ENCODE measurements at regions not wholly inside any gene's neighbourhood (a gene's known extent, or its start where the extent isn't known, plus 50 kb on each side); places are given as distances from the start of the nearest gene placed in this dataset.

DNA sequence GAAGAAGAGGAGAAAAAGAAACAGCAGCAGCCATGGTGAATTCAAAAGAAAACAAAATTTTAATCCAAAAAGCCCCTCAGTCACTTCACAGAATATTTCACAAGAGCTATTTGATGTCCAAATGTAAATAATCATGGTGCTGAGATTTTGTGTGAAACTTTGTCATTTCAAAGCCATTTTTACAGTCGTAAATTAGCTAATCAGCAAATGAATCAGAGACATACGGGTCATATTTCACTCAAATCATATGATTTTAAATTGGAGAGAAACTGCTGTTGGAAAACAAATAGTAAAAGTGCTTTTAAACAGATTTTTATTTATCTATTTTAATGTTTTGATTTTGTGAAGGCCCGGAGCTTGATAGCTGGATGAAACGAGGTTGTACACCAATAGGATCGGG lies 101.4 kb upstream of the SMIM23 start:
- Histone ChIP-seq H3K36me3 (ENCODE audit: control insufficient read depth in 1 of 2, insufficient read depth in 2 of 2, low read length in 1 of 2) (no peaks in the 10 kb centered on the region), H3K27ac (ENCODE audit: low read depth in 1 of 2, low read length in 2 of 2) (no peak overlapping the region), H3K27me3 (ENCODE audit: control insufficient read depth in 1 of 2, insufficient read depth in 2 of 2, low read length in 1 of 2) (no peaks in the 10 kb centered on the region), H3K9me3 (ENCODE audit: control insufficient read depth, low read length) (no peaks in the 10 kb centered on the region), H3K4me1 (ENCODE audit: control insufficient read depth in 1 of 2, insufficient read depth in 2 of 2, low read length in 2 of 2) (no peaks in the 10 kb centered on the region), H3K4me3 (ENCODE audit: low read length in 2 of 2) (no peak overlapping the region)
- no peak for DNase-seq
- WGBS, 2 donors: 94 to 95% methylated on average over 5 of the region's 5 CpGs
- intact Hi-C loops (cut with DNase I): no loop called here
- no peak for ATAC-seq (ENCODE audit: low FRiP score)

DNA sequence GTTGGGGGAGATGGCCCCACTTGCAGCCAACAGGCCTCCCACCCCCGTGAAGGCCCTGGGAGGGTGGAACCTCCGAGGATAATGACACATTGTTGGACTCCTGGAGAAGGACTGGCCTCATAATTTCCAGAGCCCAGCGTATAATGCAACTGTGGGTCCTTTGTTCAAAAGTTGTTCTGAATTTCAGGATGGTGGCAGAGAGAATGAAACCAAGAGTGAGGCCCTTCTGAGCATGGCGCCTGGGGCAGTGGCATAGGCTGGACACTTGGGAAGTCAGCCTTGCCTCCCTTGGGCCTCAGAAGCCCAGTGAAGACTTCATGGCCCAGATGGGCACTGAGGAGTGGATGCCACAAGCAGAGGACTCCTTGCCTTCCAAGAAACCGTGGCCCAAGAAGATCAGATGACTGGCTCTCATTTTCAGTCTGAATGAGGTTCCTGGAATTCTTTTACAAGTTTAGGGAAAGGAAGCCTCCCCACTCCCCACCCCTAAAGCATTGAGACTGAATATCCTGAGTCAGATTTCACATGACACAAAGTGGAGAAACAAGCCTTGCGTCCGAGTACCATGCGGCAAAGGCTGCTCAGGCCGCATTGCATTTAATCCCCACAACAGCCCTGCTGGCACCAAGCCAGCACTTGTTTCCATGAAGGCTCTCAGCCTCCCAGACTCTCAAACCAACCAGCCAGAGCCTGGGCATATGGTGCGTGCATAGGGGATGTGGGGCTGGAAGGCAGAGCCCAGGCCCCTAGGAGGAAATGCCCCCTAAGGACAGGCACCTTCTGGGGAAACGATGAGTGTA lies 96.7 kb upstream of the SMIM23 start:
- no peaks in the 10 kb centered on the region for H3K4me1 ChIP-seq (ENCODE audit: control insufficient read depth in 1 of 2, insufficient read depth in 2 of 2, low read length in 2 of 2)
- H3K9me3 ChIP-seq (ENCODE audit: control insufficient read depth, low read length): no peaks in the 10 kb centered on the region
- no peaks in the 10 kb centered on the region for H3K36me3 ChIP-seq (ENCODE audit: control insufficient read depth in 1 of 2, insufficient read depth in 2 of 2, low read length in 1 of 2)
- ATAC-seq (ENCODE audit: low FRiP score) (no peak), DNase-seq (no peak)
- no peak overlapping the region for H3K4me3 ChIP-seq (ENCODE audit: low read length in 2 of 2)
- no peak overlapping the region for H3K27ac ChIP-seq (ENCODE audit: low read depth in 1 of 2, low read length in 2 of 2)
- intact Hi-C loops (cut with DNase I): no loop called here
- H3K27me3 ChIP-seq (ENCODE audit: control insufficient read depth in 1 of 2, insufficient read depth in 2 of 2, low read length in 1 of 2): no peaks in the 10 kb centered on the region
- 91 to 92% methylated on average over 11 of the region's 11 CpGs for WGBS, 2 donors

DNA sequence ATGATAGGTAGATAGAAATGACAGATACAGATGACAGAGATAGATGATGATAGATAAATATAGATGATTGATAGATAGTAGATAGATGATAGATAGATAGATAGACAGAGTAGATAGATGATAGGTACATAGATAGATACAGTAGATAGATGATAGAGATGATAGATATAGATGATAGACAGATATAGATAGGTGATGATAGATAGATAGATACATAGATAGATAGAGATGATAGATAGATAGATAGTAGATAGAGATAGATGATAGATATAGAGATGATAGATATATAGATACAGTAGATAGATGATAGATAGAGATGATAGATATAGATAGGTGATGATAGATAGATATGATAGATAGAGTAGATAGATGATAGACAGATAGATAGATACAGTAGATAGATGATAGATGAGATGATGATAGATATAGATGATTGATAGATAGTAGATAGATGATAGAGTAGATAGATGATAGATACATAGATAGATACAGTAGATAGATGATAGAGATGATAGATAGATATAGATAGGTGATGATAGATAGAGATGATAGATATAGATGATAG lies 95.7 kb upstream of the SMIM23 start:
- Histone ChIP-seq H3K36me3 (ENCODE audit: control insufficient read depth in 1 of 2, insufficient read depth in 2 of 2, low read length in 1 of 2) (no peaks in the 10 kb centered on the region), H3K27me3 (ENCODE audit: control insufficient read depth in 1 of 2, insufficient read depth in 2 of 2, low read length in 1 of 2) (no peaks in the 10 kb centered on the region), H3K4me3 (ENCODE audit: low read length in 2 of 2) (no peak overlapping the region), H3K27ac (ENCODE audit: low read depth in 1 of 2, low read length in 2 of 2) (no peak overlapping the region), H3K9me3 (ENCODE audit: control insufficient read depth, low read length) (no peaks in the 10 kb centered on the region), H3K4me1 (ENCODE audit: control insufficient read depth in 1 of 2, insufficient read depth in 2 of 2, low read length in 2 of 2) (no peaks in the 10 kb centered on the region)
- intact Hi-C loops (cut with DNase I): no loop called here
- DNase-seq (no peak), ATAC-seq (ENCODE audit: low FRiP score) (no peak)

DNA sequence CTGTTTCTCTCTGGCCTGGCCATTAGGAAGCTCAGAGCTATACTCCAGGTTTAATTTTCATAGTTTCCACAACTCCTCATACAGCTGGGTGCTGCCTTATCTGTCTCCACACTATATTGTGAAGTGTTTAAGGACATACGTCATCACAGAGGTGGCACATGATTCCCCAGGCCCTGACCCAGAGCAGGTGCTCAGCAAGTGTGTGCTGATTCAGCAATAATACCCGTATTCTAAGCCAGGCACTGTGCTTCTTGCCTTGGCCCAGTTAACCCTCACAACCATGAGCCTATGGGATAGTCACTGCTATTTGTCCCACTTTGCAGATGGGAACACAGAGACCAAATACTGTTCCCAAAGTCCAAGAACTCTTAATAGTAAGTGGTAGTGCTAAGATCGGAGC lies 93.5 kb upstream of the SMIM23 start:
- H3K9me3 ChIP-seq (ENCODE audit: control insufficient read depth, low read length): no peaks in the 10 kb centered on the region
- 88 to 89% methylated on average over 3 of the region's 3 CpGs for WGBS, 2 donors
- no peaks in the 10 kb centered on the region for H3K27me3 ChIP-seq (ENCODE audit: control insufficient read depth in 1 of 2, insufficient read depth in 2 of 2, low read length in 1 of 2)
- ATAC-seq (ENCODE audit: low FRiP score) (no peak), DNase-seq (no peak)
- H3K4me3 ChIP-seq (ENCODE audit: low read length in 2 of 2): no peak overlapping the region
- H3K4me1 ChIP-seq (ENCODE audit: control insufficient read depth in 1 of 2, insufficient read depth in 2 of 2, low read length in 2 of 2): no peaks in the 10 kb centered on the region
- H3K27ac ChIP-seq (ENCODE audit: low read depth in 1 of 2, low read length in 2 of 2): no peak overlapping the region
- intact Hi-C loops (cut with DNase I): no loop called here
- H3K36me3 ChIP-seq (ENCODE audit: control insufficient read depth in 1 of 2, insufficient read depth in 2 of 2, low read length in 1 of 2): no peaks in the 10 kb centered on the region

DNA sequence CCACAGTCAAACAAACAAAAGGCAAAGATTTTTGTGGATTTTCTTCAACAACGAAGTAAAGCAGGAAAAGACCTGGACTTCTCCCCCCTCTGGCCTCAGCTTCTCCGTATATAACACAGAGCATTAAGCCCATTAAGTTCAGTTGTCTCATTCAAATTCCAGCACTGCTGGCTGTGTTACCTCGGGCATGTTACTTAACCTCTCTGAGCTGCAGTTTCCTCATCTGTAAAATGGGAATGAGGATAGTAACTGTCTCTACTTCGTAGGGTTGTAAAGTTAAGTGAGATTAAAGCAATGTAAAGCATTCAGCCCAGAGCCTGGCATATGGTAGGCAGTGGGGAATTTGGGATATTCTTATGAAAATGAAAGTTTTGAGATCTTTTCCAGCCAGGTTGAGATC lies 92.7 kb upstream of the SMIM23 start:
- no peaks in the 10 kb centered on the region for H3K27me3 ChIP-seq (ENCODE audit: control insufficient read depth in 1 of 2, insufficient read depth in 2 of 2, low read length in 1 of 2)
- no peaks in the 10 kb centered on the region for H3K4me1 ChIP-seq (ENCODE audit: control insufficient read depth in 1 of 2, insufficient read depth in 2 of 2, low read length in 2 of 2)
- DNase-seq (no peak), ATAC-seq (ENCODE audit: low FRiP score) (no peak)
- H3K27ac ChIP-seq (ENCODE audit: low read depth in 1 of 2, low read length in 2 of 2): no peak overlapping the region
- no peak overlapping the region for H3K4me3 ChIP-seq (ENCODE audit: low read length in 2 of 2)
- H3K36me3 ChIP-seq (ENCODE audit: control insufficient read depth in 1 of 2, insufficient read depth in 2 of 2, low read length in 1 of 2): no peaks in the 10 kb centered on the region
- no peaks in the 10 kb centered on the region for H3K9me3 ChIP-seq (ENCODE audit: control insufficient read depth, low read length)
- intact Hi-C loops (cut with DNase I): no loop called here
- WGBS, 2 donors: 89 to 91% methylated on average over 4 of the region's 4 CpGs

DNA sequence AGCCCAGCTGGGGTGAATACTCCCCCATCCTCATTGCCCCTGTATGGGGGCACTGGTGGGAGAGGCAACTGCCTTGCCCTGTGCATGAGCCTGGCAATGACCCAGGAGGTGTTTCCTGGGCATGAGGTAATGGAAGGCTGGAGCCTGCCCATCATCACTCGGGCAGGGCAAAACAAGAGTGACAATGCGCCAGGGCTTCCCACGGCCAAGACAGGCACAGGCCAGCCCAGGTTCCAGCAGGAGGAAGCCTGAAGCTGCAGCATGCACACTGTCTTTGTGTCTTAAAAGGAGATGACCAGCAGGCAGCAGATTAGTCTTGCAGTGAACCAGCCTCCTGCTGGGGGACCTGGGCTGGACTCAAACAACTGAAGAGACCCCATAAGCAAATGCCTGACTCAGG lies 92.2 kb upstream of the SMIM23 start:
- Histone ChIP-seq H3K27ac (ENCODE audit: low read depth in 1 of 2, low read length in 2 of 2) (no peak overlapping the region), H3K27me3 (ENCODE audit: control insufficient read depth in 1 of 2, insufficient read depth in 2 of 2, low read length in 1 of 2) (no peaks in the 10 kb centered on the region), H3K4me3 (ENCODE audit: low read length in 2 of 2) (no peak overlapping the region), H3K9me3 (ENCODE audit: control insufficient read depth, low read length) (no peaks in the 10 kb centered on the region), H3K36me3 (ENCODE audit: control insufficient read depth in 1 of 2, insufficient read depth in 2 of 2, low read length in 1 of 2) (no peaks in the 10 kb centered on the region), H3K4me1 (ENCODE audit: control insufficient read depth in 1 of 2, insufficient read depth in 2 of 2, low read length in 2 of 2) (no peaks in the 10 kb centered on the region)
- intact Hi-C loops (cut with DNase I): no loop called here
- DNase-seq (no peak), ATAC-seq (ENCODE audit: low FRiP score) (no peak)
- WGBS, 2 donors: 47 to 49% methylated on average over 3 of the region's 3 CpGs

DNA sequence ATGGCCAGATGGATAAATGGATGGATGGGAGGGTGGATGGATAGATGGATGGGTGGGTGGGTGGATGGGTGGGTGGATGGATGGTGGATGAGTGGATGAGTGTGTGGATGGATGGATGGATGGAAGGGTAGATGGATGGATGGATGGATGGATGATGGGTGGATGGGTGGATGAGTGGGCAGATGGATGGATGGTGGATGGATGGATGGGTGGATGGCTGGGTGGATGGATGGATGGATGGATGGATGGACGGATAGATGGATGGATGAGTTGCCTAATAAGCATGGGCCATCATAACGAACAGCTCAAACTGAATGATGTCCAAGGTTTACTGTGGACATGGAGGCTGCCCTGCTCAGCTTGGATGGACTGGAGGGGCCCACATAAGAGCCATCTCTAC lies 89.8 kb upstream of the SMIM23 start:
- intact Hi-C loops (cut with DNase I): no loop called here
- DNase-seq: no peak
- 94 to 100% methylated on average over 2 of the region's 2 CpGs for WGBS, 2 donors

DNA sequence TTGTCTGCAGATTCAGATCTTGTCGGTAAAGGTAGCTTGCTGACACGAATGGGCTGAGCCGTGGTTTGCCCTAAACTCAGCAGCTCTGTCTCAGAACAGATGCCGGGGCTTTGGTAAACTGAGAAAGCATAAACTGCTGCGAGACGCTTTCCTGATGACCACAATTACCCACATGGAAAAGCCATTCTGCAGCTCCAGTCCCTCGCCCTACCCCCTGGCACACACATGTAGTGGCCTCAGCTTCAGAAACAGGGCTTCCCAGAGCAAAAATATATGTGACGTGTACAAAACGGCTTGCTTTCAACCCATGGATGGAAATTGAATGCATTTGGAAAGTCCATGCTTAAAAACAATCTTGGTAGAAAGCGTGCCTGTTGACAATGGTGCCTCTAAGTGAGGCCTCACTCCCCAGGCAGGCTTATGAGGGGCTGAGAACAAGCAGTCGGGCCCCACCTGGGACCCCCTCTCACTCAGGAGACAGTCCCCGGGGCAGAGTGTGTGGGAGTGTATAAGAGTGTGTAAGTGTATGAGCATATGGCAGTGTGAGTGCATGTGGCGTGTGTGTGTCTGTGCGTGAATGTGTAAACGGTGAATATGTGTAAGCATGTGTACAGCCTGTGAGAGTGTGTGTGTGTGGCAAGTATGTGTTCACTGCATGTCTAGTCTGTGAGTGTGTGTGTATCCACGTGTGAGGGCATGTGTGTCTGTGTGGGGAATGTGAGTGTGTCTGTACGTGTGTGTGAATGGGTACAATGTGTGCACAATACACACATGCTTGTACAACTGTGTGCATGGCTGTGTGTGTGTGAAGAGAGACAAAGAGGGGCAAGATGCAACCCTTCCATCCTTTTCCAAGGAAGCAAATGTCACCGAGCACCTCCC lies 88.2 kb upstream of the SMIM23 start:
- intact Hi-C loops (cut with DNase I): no loop called here

More for the DNA sequence above, 89.8 kb upstream of the SMIM23 start:
- H3K27me3 ChIP-seq (ENCODE audit: control insufficient read depth in 1 of 2, insufficient read depth in 2 of 2, low read length in 1 of 2): no peaks in the 10 kb centered on the region
- no peaks in the 10 kb centered on the region for H3K4me1 ChIP-seq (ENCODE audit: control insufficient read depth in 1 of 2, insufficient read depth in 2 of 2, low read length in 2 of 2)
- ATAC-seq (ENCODE audit: low FRiP score): no peak
- no peaks in the 10 kb centered on the region for H3K36me3 ChIP-seq (ENCODE audit: control insufficient read depth in 1 of 2, insufficient read depth in 2 of 2, low read length in 1 of 2)
- no peaks in the 10 kb centered on the region for H3K9me3 ChIP-seq (ENCODE audit: control insufficient read depth, low read length)
- H3K27ac ChIP-seq (ENCODE audit: low read depth in 1 of 2, low read length in 2 of 2): no peak overlapping the region
- H3K4me3 ChIP-seq (ENCODE audit: low read length in 2 of 2): no peak overlapping the region

More for the DNA sequence above, 88.2 kb upstream of the SMIM23 start:
- WGBS, 2 donors: 92% methylated on average over 18 of the region's 18 CpGs
- ATAC-seq (ENCODE audit: low FRiP score) (peak; percentile 19), DNase-seq (no peak)
- H3K36me3 ChIP-seq (ENCODE audit: control insufficient read depth in 1 of 2, insufficient read depth in 2 of 2, low read length in 1 of 2): no peaks in the 10 kb centered on the region
- H3K4me1 ChIP-seq (ENCODE audit: control insufficient read depth in 1 of 2, insufficient read depth in 2 of 2, low read length in 2 of 2): no peaks in the 10 kb centered on the region
- H3K4me3 ChIP-seq (ENCODE audit: low read length in 2 of 2): no peak overlapping the region
- H3K27me3 ChIP-seq (ENCODE audit: control insufficient read depth in 1 of 2, insufficient read depth in 2 of 2, low read length in 1 of 2): no peaks in the 10 kb centered on the region
- H3K27ac ChIP-seq (ENCODE audit: low read depth in 1 of 2, low read length in 2 of 2): no peak overlapping the region
- no peaks in the 10 kb centered on the region for H3K9me3 ChIP-seq (ENCODE audit: control insufficient read depth, low read length)
